HepG2 (cell line): ENCODE measurements at regions not wholly inside any gene's neighbourhood (a gene's known extent, or its start where the extent isn't known, plus 50 kb on each side); places are given as distances from the start of the nearest gene placed in this dataset.

ENCODE experiments used
- ATAC-seq: fragments of 200-7000 bp; cut with Tn5 transposase; 3 replicates; pipeline ENCODE4 v1.9.1; 2020; ENCODE audit warnings: mild to moderate bottlenecking, moderate library complexity
- BruUV-seq: library from RNA; stranded (reverse); fragments of 400-500 nt; replicated peaks from 2 replicates; lab custom pipeline; 2021; lab: Mats Ljungman, UMichigan
- CTCF ChIA-PET: fragments of 300-600 bp; formaldehyde crosslinking; extraction: SDS; loops from one replicate; lab custom pipeline; 2021; ENCODE audit warnings: low total read pairs, inconsistent platforms, low intra/inter-chr PET ratio; lab: Yijun Ruan, JAX
- POLR2A ChIA-PET: fragments of 350-600 bp; sonication (Branson Sonifier 250); formaldehyde crosslinking; loops from one replicate; lab custom pipeline; 2020; ENCODE audit warnings: antibody characterized with exemption, inconsistent platforms; lab: Yijun Ruan, JAX
- DNase-seq: peaks from one replicate; pipeline ENCODE4 v3.0.0-alpha.2; 2015; ENCODE audit warnings: low spot score
- FAIRE-seq: peaks from 3 replicates; lab custom pipeline; 2011; peaks lifted over from hg19 to GRCh38; lab: Jason Lieb, UNC
- H2AFZ ChIP-seq: one replicate; pipeline ENCODE4 v1.6.1; 2011; ENCODE audit warnings: low read length, inconsistent platforms
- H3K27ac ChIP-seq: fragments of 300-600 bp; 3 replicates; pipeline ENCODE4 v1.8.0; 2011; ENCODE audit warnings: mixed run types, mild to moderate bottlenecking, mixed read lengths, low read length, inconsistent platforms; ENCODE audit not compliant: insufficient read depth; ENCODE audit errors: extremely low read length
- H3K27me3 ChIP-seq, 2 experiments: fragments of 200-600 bp in 1 of 2; 2 replicates in 1 of 2; 3 replicates in 1 of 2; pipeline versions ENCODE4 v1.6.0 to v1.8.0; 2011; ENCODE audit warnings: low read length in 2 of 2, mild to moderate bottlenecking in 2 of 2, moderate library complexity in 2 of 2, inconsistent platforms in 1 of 2; ENCODE audit not compliant: insufficient read depth in 2 of 2, control insufficient read depth in 1 of 2
- H3K36me3 ChIP-seq, 2 experiments: fragments of 200-600 bp in 1 of 2; replicated peaks in 1 of 2; 2 replicates in 1 of 2; 3 replicates in 1 of 2; pipeline versions ENCODE4 v1.5.1 to v1.8.0; 2011; ENCODE audit warnings: low read length in 2 of 2, inconsistent platforms in 1 of 2; ENCODE audit not compliant: insufficient read depth in 2 of 2, control insufficient read depth in 1 of 2
- H3K4me1 ChIP-seq: 2 replicates; pipeline ENCODE4 v1.5.1; 2012; ENCODE audit warnings: low read length, inconsistent platforms; ENCODE audit not compliant: insufficient read depth
- H3K4me2 ChIP-seq: 2 replicates; pipeline ENCODE4 v1.6.0; 2011; ENCODE audit warnings: low read depth, low read length, inconsistent platforms
- H3K4me3 ChIP-seq, 3 experiments: fragments of 200-600 bp in 1 of 3; sonication (generic), shearing (Covaris generic) in 1 of 3; replicated peaks in 1 of 3; 2 replicates each; pipeline ENCODE4 v1.5.1; 2011 to 2016; ENCODE audit warnings: low read length in 3 of 3, inconsistent platforms in 2 of 3, low read depth in 2 of 3, mild to moderate bottlenecking in 2 of 3, control low read depth in 1 of 3, mixed read lengths in 1 of 3; ENCODE audit not compliant: insufficient read depth in 1 of 3
- H3K79me2 ChIP-seq: one replicate; pipeline ENCODE4 v1.6.1; 2011; ENCODE audit warnings: low read length, inconsistent platforms; ENCODE audit not compliant: insufficient read depth
- H3K9ac ChIP-seq: 2 replicates; pipeline ENCODE4 v1.6.0; 2011; ENCODE audit warnings: mild to moderate bottlenecking, low read depth, low read length, inconsistent platforms; ENCODE audit not compliant: insufficient read depth
- H3K9me3 ChIP-seq: 2 replicates; pipeline ENCODE4 v1.5.1; 2012; ENCODE audit warnings: mild to moderate bottlenecking, low read length
- H4K20me1 ChIP-seq: 2 replicates; pipeline ENCODE4 v1.6.0; 2011; ENCODE audit warnings: inconsistent platforms, mild to moderate bottlenecking, low read length, moderate library complexity; ENCODE audit not compliant: insufficient read depth
- CCAR2 ChIP-seq: fragments of 200-400 bp; formaldehyde crosslinking; optimal IDR thresholded peaks from 2 replicates; pipeline ENCODE3; 2018; ENCODE audit warnings: low read depth, mild to moderate bottlenecking, low read length, moderate library complexity
- DNMT3B ChIP-seq: conservative IDR thresholded peaks from 2 replicates; pipeline ENCODE4 v1.6.1; 2016; ENCODE audit warnings: missing biosample characterization, control low read depth
- GABPB1 ChIP-seq: IDR thresholded peaks from 2 replicates; pipeline ENCODE4 v1.6.1; 2016; ENCODE audit warnings: mild to moderate bottlenecking, missing genetic modification reagents, moderate library complexity, missing compliant biosample characterization
- HDAC6 ChIP-seq: fragments of 200-600 bp; sonication (generic); IDR thresholded peaks from 2 replicates; pipeline ENCODE4 v1.7.0; 2017; ENCODE audit warnings: mild to moderate bottlenecking, antibody characterized with exemption, low read length, low read depth
- HMG20A ChIP-seq: IDR thresholded peaks from 2 replicates; pipeline ENCODE4 v1.6.1; 2016; ENCODE audit warnings: borderline replicate concordance
- JDP2 ChIP-seq: sonication (generic); formaldehyde crosslinking; IDR thresholded peaks from 2 replicates; pipeline ENCODE4 v1.8.1; 2022; ENCODE audit warnings: missing genetic modification reagents, borderline replicate concordance
- KLF15 ChIP-seq: sonication (generic); formaldehyde crosslinking; IDR thresholded peaks from 2 replicates; pipeline ENCODE4 v1.8.1; 2023; ENCODE audit warnings: borderline replicate concordance, mild to moderate bottlenecking, inconsistent platforms, missing genetic modification reagents, mixed read lengths
- RBAK ChIP-seq: sonication (generic); formaldehyde crosslinking; IDR thresholded peaks from 2 replicates; pipeline ENCODE4 v1.5.1; 2020; ENCODE audit warnings: mild to moderate bottlenecking, missing genetic modification reagents
- SIN3B ChIP-seq: fragments of 150-350 bp; IDR thresholded peaks from 2 replicates; pipeline ENCODE4 v1.6.1; 2014; ENCODE audit warnings: low read length
- THYN1 ChIP-seq: sonication (generic); formaldehyde crosslinking; IDR thresholded peaks from 2 replicates; pipeline ENCODE4 v1.8.1; 2023; ENCODE audit warnings: low read depth, mild to moderate bottlenecking, moderate library complexity, missing genetic modification reagents, borderline replicate concordance
- ZNF333 ChIP-seq: sonication (generic); formaldehyde crosslinking; IDR thresholded peaks from 2 replicates; pipeline ENCODE4 v1.4.0; 2020; ENCODE audit warnings: mild to moderate bottlenecking, missing genetic modification reagents, borderline replicate concordance
- ZNF34 ChIP-seq: sonication (generic); formaldehyde crosslinking; IDR thresholded peaks from 2 replicates; pipeline ENCODE4 v1.4.0; 2020; ENCODE audit warnings: mild to moderate bottlenecking, missing genetic modification reagents, borderline replicate concordance
- ZNF432 ChIP-seq: sonication (generic); formaldehyde crosslinking; IDR thresholded peaks from 2 replicates; pipeline ENCODE4 v1.5.0; 2020; ENCODE audit warnings: missing genetic modification reagents, mild to moderate bottlenecking, borderline replicate concordance
- WGBS: methylation state at CpG from one replicate; pipeline ENCODE4 v1.1.6; 2017; ENCODE audit warnings: low lambda C conversion rate; 5-methylcytosine and 5-hydroxymethylcytosine counted together
- in situ Hi-C: cut with HindIII; loops from 2 replicates; pipeline ENCODE4 v1.10.0; 2017; ENCODE audit warnings: low pct_unique_long_range_greater_than_20kb; ENCODE audit not compliant: extremely low pct_ligation_motif_present
- intact Hi-C: fragments of 100-400 bp; cut with micrococcal nuclease; formaldehyde crosslinking; loops from one replicate; pipeline ENCODE4 v1.10.0; 2022; ENCODE audit not compliant: unreplicated experiment
- TF ChIP-seq, protein P1 (sequence below): sonication (generic); formaldehyde crosslinking; IDR thresholded peaks from 2 replicates; pipeline ENCODE4 v1.4.0; 2020; ENCODE audit warnings: missing genetic modification reagents
- TF ChIP-seq, protein P2 (sequence below): sonication (generic); formaldehyde crosslinking; IDR thresholded peaks from 2 replicates; pipeline ENCODE4 v1.4.0; 2020; ENCODE audit warnings: missing genetic modification reagents
- TF ChIP-seq, protein P3 (sequence below): sonication (generic); formaldehyde crosslinking; IDR thresholded peaks from 2 replicates; pipeline ENCODE4 v1.4.0; 2020; ENCODE audit warnings: missing genetic modification reagents

DNA sequence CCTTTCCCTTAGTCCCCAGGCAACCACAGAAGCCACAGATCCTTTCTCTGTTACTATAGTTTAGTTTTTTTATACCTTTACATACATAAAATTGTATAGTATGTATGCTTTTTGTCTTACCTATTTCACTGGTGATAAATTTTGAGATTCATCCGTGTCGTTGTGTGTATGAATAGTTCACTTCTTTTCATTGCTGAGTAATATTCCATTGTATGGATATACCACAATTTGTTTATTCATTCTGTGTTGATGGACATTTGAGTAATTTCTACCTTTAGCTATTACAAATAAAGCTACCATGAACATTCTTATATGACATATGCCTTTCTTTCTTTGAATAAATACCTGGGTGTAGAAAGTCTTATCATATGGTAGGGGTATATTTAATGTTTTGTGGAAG is 102.8 kb upstream of the CERS6 start:
- CTCF ChIA-PET = no interaction called here
- no peak overlapping the region for H3K4me2 ChIP-seq
- under 1% methylated on average over 2 of the region's 2 CpGs for WGBS
- ATAC-seq (no peak), FAIRE-seq (no peak), DNase-seq (no peak)
- H3K79me2 ChIP-seq = no peaks in the 10 kb centered on the region
- POLR2A ChIA-PET = no interaction called here
- H4K20me1 ChIP-seq = no peaks in the 10 kb centered on the region
- 0 out of 5 replicates have a peak, but pooled peaks cover 0 to 5% of the 10 kb centered on the region in 2 experiments for H3K27me3 ChIP-seq
- in situ Hi-C loops (no loop called here), intact Hi-C loops (no loop called here)
- H3K9me3 ChIP-seq = no peaks in the 10 kb centered on the region
- H3K27ac ChIP-seq = no peak overlapping the region
- TF ChIP-seq HMG20A (CRISPR knock-in tag) = no peak
- no TSS peak for BruUV-seq
- H3K4me3 ChIP-seq = no peak overlapping the region
- no peak overlapping the region for H3K9ac ChIP-seq
- H3K4me1 ChIP-seq = peaks cover 11% of the 10 kb centered on the region
- no peaks in the 10 kb centered on the region for H3K36me3 ChIP-seq
- H2AFZ ChIP-seq = no peak overlapping the region

DNA sequence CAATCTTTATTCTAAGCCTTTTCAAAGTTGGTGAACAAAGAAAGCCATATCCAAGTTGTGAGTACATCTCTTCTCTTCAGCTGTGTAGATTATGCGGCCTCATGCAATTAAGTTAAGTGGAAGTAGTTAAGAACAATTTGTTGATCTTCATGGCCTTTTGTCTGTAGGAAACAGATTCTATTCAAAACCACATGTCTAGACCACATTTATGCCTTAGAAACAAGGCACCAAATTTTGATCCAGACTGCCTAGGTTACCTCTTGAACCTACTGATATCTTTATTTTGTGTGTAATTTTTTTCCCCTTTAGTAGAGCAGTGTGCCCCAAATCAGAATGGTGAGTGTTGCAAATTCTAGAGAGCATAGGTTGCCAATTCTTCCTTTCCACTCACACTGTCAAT is 101.6 kb upstream of the CERS6 start:
- no peak for ATAC-seq
- no peak overlapping the region for H3K9ac ChIP-seq
- H3K4me2 ChIP-seq = no peak overlapping the region
- in situ Hi-C loops = no loop called here
- no peak overlapping the region for H2AFZ ChIP-seq
- no peaks in the 10 kb centered on the region for H3K9me3 ChIP-seq
- H3K79me2 ChIP-seq = no peaks in the 10 kb centered on the region
- peaks cover 17% of the 10 kb centered on the region for H3K4me1 ChIP-seq
- ChIA-PET POLR2A (no interaction called here), CTCF (no interaction called here)
- no peak for FAIRE-seq
- no peak overlapping the region for H3K4me3 ChIP-seq
- 81% methylated on average over 1 of the region's 1 CpG for WGBS
- no peak for DNase-seq
- H3K27me3 ChIP-seq = 0 out of 5 replicates have a peak, but pooled peaks cover 0 to 5% of the 10 kb centered on the region in 2 experiments
- H3K36me3 ChIP-seq = no peaks in the 10 kb centered on the region
- intact Hi-C loops = no loop called here
- no TSS peak for BruUV-seq
- no peaks in the 10 kb centered on the region for H4K20me1 ChIP-seq
- no peak overlapping the region for H3K27ac ChIP-seq
- TF ChIP-seq SIN3B (no peak), CCAR2 (no peak), ZNF34 (no peak), KLF15 (CRISPR knock-in tag) (no peak), DNMT3B (no peak), RBAK (CRISPR knock-in tag) (no peak), ZNF432 (no peak), HDAC6 (no peak), ZNF333 (CRISPR knock-in tag) (no peak), THYN1 (no peak), JDP2 (CRISPR knock-in tag) (no peak), GABPB1 (CRISPR knock-in tag) (no peak)
- TF ChIP-seq, protein P1, sequence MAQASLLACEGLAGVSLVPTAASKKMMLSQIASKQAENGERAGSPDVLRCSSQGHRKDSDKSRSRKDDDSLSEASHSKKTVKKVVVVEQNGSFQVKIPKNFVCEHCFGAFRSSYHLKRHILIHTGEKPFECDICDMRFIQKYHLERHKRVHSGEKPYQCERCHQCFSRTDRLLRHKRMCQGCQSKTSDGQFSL = no peak
- TF ChIP-seq, protein P2, sequence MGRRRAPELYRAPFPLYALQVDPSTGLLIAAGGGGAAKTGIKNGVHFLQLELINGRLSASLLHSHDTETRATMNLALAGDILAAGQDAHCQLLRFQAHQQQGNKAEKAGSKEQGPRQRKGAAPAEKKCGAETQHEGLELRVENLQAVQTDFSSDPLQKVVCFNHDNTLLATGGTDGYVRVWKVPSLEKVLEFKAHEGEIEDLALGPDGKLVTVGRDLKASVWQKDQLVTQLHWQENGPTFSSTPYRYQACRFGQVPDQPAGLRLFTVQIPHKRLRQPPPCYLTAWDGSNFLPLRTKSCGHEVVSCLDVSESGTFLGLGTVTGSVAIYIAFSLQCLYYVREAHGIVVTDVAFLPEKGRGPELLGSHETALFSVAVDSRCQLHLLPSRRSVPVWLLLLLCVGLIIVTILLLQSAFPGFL = no peak
- TF ChIP-seq, protein P3, sequence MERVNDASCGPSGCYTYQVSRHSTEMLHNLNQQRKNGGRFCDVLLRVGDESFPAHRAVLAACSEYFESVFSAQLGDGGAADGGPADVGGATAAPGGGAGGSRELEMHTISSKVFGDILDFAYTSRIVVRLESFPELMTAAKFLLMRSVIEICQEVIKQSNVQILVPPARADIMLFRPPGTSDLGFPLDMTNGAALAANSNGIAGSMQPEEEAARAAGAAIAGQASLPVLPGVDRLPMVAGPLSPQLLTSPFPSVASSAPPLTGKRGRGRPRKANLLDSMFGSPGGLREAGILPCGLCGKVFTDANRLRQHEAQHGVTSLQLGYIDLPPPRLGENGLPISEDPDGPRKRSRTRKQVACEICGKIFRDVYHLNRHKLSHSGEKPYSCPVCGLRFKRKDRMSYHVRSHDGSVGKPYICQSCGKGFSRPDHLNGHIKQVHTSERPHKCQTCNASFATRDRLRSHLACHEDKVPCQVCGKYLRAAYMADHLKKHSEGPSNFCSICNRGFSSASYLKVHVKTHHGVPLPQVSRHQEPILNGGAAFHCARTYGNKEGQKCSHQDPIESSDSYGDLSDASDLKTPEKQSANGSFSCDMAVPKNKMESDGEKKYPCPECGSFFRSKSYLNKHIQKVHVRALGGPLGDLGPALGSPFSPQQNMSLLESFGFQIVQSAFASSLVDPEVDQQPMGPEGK = no peak
